ENCODE measurements at regions not wholly inside any gene's neighbourhood (a gene's known extent, or its start where the extent isn't known, plus 50 kb on each side); places are given as distances from the start of the nearest gene placed in this dataset.

- no peaks in the 10 kb centered on the region for H3K4me1 ChIP-seq (ENCODE audit: low read length)
- H3K27ac ChIP-seq (ENCODE audit: low read length), result no peak overlapping the region
- TF ChIP-seq, protein P1, sequence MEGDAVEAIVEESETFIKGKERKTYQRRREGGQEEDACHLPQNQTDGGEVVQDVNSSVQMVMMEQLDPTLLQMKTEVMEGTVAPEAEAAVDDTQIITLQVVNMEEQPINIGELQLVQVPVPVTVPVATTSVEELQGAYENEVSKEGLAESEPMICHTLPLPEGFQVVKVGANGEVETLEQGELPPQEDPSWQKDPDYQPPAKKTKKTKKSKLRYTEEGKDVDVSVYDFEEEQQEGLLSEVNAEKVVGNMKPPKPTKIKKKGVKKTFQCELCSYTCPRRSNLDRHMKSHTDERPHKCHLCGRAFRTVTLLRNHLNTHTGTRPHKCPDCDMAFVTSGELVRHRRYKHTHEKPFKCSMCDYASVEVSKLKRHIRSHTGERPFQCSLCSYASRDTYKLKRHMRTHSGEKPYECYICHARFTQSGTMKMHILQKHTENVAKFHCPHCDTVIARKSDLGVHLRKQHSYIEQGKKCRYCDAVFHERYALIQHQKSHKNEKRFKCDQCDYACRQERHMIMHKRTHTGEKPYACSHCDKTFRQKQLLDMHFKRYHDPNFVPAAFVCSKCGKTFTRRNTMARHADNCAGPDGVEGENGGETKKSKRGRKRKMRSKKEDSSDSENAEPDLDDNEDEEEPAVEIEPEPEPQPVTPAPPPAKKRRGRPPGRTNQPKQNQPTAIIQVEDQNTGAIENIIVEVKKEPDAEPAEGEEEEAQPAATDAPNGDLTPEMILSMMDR (IDR thresholded peaks at IDR 0.05; ENCODE audit: low read depth, low read length), result no peak
- no peak for TF ChIP-seq EZH2phosphoT487 (IDR thresholded peaks at IDR 0.05; ENCODE audit: low read depth)
- no peaks in the 10 kb centered on the region for H3K27me3 ChIP-seq (ENCODE audit: low read depth, low read length)
- H3K36me3 ChIP-seq (replicated peaks; ENCODE audit: low read depth, low read length), result no peaks in the 10 kb centered on the region
- no peaks in the 10 kb centered on the region for H4K20me1 ChIP-seq (ENCODE audit: insufficient read depth, low read length)
- H2AFZ ChIP-seq (ENCODE audit: low read depth, low read length), result no peak overlapping the region
- H3K79me2 ChIP-seq (ENCODE audit: low read length), result no peaks in the 10 kb centered on the region
- H3K9me3 ChIP-seq (ENCODE audit: insufficient read depth, low read length), result no peaks in the 10 kb centered on the region
- no peak overlapping the region for H3K9ac ChIP-seq (ENCODE audit: low read length)
- H3K4me2 ChIP-seq (ENCODE audit: low read length), result no peak overlapping the region
- H3K4me3 ChIP-seq (ENCODE audit: low read length), result no peak overlapping the region
Observed at GRCh38 chr2:58926112-58926511, 685.0 kb upstream of the FANCL start.

- Histone ChIP-seq H3K4me1 (ENCODE audit: low read length) (no peaks in the 10 kb centered on the region), H3K27me3 (ENCODE audit: low read depth, low read length) (no peaks in the 10 kb centered on the region), H3K4me3 (ENCODE audit: low read length) (no peak overlapping the region), H2AFZ (ENCODE audit: low read depth, low read length) (no peak overlapping the region), H3K9ac (ENCODE audit: low read length) (no peak overlapping the region), H3K4me2 (ENCODE audit: low read length) (no peak overlapping the region), H3K27ac (ENCODE audit: low read length) (no peak overlapping the region), H3K79me2 (ENCODE audit: low read length) (no peaks in the 10 kb centered on the region), H4K20me1 (ENCODE audit: insufficient read depth, low read length) (no peaks in the 10 kb centered on the region), H3K9me3 (ENCODE audit: insufficient read depth, low read length) (no peaks in the 10 kb centered on the region), H3K36me3 (replicated peaks; ENCODE audit: low read depth, low read length) (no peaks in the 10 kb centered on the region)
- TF ChIP-seq, protein P1 (IDR thresholded peaks at IDR 0.05; ENCODE audit: low read depth, low read length), result no peak
- TF ChIP-seq EZH2phosphoT487 (IDR thresholded peaks at IDR 0.05; ENCODE audit: low read depth), result no peak
Observed at GRCh38 chr2:58925676-58926081, 684.6 kb upstream of the FANCL start.

DNA sequence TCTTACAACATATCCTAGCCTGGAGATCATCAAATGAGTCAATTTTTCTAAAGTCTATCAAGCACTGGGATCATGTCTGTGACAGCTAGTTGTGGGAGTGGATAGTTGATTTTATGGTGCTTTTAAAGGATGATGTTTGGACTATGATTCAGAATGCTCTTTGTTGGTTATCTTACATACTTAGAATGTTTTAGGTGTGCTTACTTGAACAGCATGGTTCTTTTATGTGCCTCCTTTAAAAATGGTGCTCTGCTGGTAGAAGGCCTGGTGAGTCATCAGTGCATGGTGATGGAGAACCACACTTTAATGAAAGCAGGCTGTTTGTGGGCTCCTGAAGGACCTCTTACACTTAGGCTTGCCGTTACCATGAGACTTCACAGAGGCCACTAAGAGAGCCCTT, 682.7 kb upstream of the FANCL start:
- TF ChIP-seq EZH2phosphoT487 (IDR thresholded peaks at IDR 0.05; ENCODE audit: low read depth), result no peak
- TF ChIP-seq, protein P1 (IDR thresholded peaks at IDR 0.05; ENCODE audit: low read depth, low read length), result no peak
- Histone ChIP-seq H3K4me1 (ENCODE audit: low read length) (no peaks in the 10 kb centered on the region), H3K4me3 (ENCODE audit: low read length) (no peak overlapping the region), H3K9ac (ENCODE audit: low read length) (no peak overlapping the region), H4K20me1 (ENCODE audit: insufficient read depth, low read length) (no peaks in the 10 kb centered on the region), H3K79me2 (ENCODE audit: low read length) (no peaks in the 10 kb centered on the region), H3K27me3 (ENCODE audit: low read depth, low read length) (no peaks in the 10 kb centered on the region), H3K36me3 (replicated peaks; ENCODE audit: low read depth, low read length) (no peaks in the 10 kb centered on the region), H3K4me2 (ENCODE audit: low read length) (no peak overlapping the region), H3K27ac (ENCODE audit: low read length) (no peak overlapping the region), H3K9me3 (ENCODE audit: insufficient read depth, low read length) (no peaks in the 10 kb centered on the region), H2AFZ (ENCODE audit: low read depth, low read length) (no peak overlapping the region)

- Histone ChIP-seq H3K27ac (ENCODE audit: low read length) (no peak overlapping the region), H3K4me3 (ENCODE audit: low read length) (no peak overlapping the region), H3K4me2 (ENCODE audit: low read length) (no peak overlapping the region)
Observed at GRCh38 chr2:58922245-58922644, 681.1 kb upstream of the FANCL start.

More at GRCh38 chr2:58922245-58922644, 681.1 kb upstream of the FANCL start:
- Histone ChIP-seq H3K4me1 (ENCODE audit: low read length) (no peaks in the 10 kb centered on the region), H3K9me3 (ENCODE audit: insufficient read depth, low read length) (no peaks in the 10 kb centered on the region), H3K79me2 (ENCODE audit: low read length) (no peaks in the 10 kb centered on the region), H3K36me3 (replicated peaks; ENCODE audit: low read depth, low read length) (no peaks in the 10 kb centered on the region), H3K27me3 (ENCODE audit: low read depth, low read length) (no peaks in the 10 kb centered on the region), H3K9ac (ENCODE audit: low read length) (no peak overlapping the region), H2AFZ (ENCODE audit: low read depth, low read length) (no peak overlapping the region), H4K20me1 (ENCODE audit: insufficient read depth, low read length) (no peaks in the 10 kb centered on the region)
- TF ChIP-seq, protein P1 (IDR thresholded peaks at IDR 0.05; ENCODE audit: low read depth, low read length), result no peak
- no peak for TF ChIP-seq EZH2phosphoT487 (IDR thresholded peaks at IDR 0.05; ENCODE audit: low read depth)

Data from OCI-LY3 (cell line).